ENCODE measurements at regions not wholly inside any gene's neighbourhood (a gene's known extent, or its start where the extent isn't known, plus 50 kb on each side); places are given as distances from the start of the nearest gene placed in this dataset.

- H3K27me3 ChIP-seq (ENCODE audit: control insufficient read depth, extremely low read depth, insufficient read depth, low read length), result no peaks in the 10 kb centered on the region
- dilution Hi-C loops (cut with MboI; ENCODE audit: extremely low pct_ligation_motif_present, low sequenced_read_pairs), result no loop called here
- no peak overlapping the region for H2AFZ ChIP-seq (ENCODE audit: control insufficient read depth, low read length)
- no peaks in the 10 kb centered on the region for H3K36me3 ChIP-seq (ENCODE audit: control insufficient read depth in 2 of 2, extremely low read depth in 1 of 2, insufficient read depth in 2 of 2, low read length in 2 of 2)
- H3K4me1 ChIP-seq (ENCODE audit: control insufficient read depth, extremely low read depth, insufficient read depth, low read length), result no peaks in the 10 kb centered on the region
- H3K9me3 ChIP-seq (ENCODE audit: control insufficient read depth, low read depth, low read length), result no peaks in the 10 kb centered on the region
- no peak overlapping the region for H3K27ac ChIP-seq (ENCODE audit: control insufficient read depth, insufficient read depth, low read length)
- H3K79me2 ChIP-seq (ENCODE audit: control insufficient read depth, insufficient read depth, low read length), result no peaks in the 10 kb centered on the region
- H4K20me1 ChIP-seq (ENCODE audit: control insufficient read depth, extremely low read depth, insufficient read depth, low read length), result no peaks in the 10 kb centered on the region
- no peak overlapping the region for H3K4me2 ChIP-seq (ENCODE audit: control insufficient read depth, extremely low read depth, insufficient read depth, low read depth, low read length)
- H3K9me1 ChIP-seq (ENCODE audit: control insufficient read depth, extremely low read depth, insufficient read depth, low read length), result no peaks in the 10 kb centered on the region
- DNase-seq (ENCODE audit: low read depth, low spot score) (no peak), FAIRE-seq (no peak)
- H3K9ac ChIP-seq (ENCODE audit: control insufficient read depth, extremely low read depth, insufficient read depth, low read length), result no peak overlapping the region
- TF ChIP-seq CTCF (optimal IDR thresholded peaks at IDR 0.05 in 1 of 3, IDR thresholded peaks at IDR 0.05 in 1 of 3, conservative IDR thresholded peaks at IDR 0.05 in 1 of 3; ENCODE audit: extremely low read depth in 1 of 3, insufficient read depth in 2 of 3, low read length in 3 of 3), result no peak
- no peak for TF ChIP-seq EZH2 (IDR thresholded peaks at IDR 0.05; ENCODE audit: low read length)
- no peak overlapping the region for H3K4me3 ChIP-seq (ENCODE audit: control insufficient read depth in 2 of 3, extremely low read depth in 1 of 3, insufficient read depth in 2 of 3, low read depth in 1 of 3, low read length in 3 of 3)
These were observed 102.9 kb upstream of the WDR72 start for GRCh38 chr15:53862386-53862785.

- DNase-seq (ENCODE audit: low read depth, low spot score), result no peak
- FAIRE-seq, result no peak
- no peak overlapping the region for H3K4me3 ChIP-seq (ENCODE audit: control insufficient read depth in 2 of 3, extremely low read depth in 1 of 3, insufficient read depth in 2 of 3, low read depth in 1 of 3, low read length in 3 of 3)
- dilution Hi-C loops (cut with MboI; ENCODE audit: extremely low pct_ligation_motif_present, low sequenced_read_pairs), result no loop called here
- H3K9me1 ChIP-seq (ENCODE audit: control insufficient read depth, extremely low read depth, insufficient read depth, low read length), result no peaks in the 10 kb centered on the region
- no peaks in the 10 kb centered on the region for H3K27me3 ChIP-seq (ENCODE audit: control insufficient read depth, extremely low read depth, insufficient read depth, low read length)
- no peaks in the 10 kb centered on the region for H3K79me2 ChIP-seq (ENCODE audit: control insufficient read depth, insufficient read depth, low read length)
- H3K36me3 ChIP-seq (ENCODE audit: control insufficient read depth in 2 of 2, extremely low read depth in 1 of 2, insufficient read depth in 2 of 2, low read length in 2 of 2), result no peaks in the 10 kb centered on the region
- TF ChIP-seq EZH2 (IDR thresholded peaks at IDR 0.05; ENCODE audit: low read length) (no peak), CTCF (optimal IDR thresholded peaks at IDR 0.05 in 1 of 3, IDR thresholded peaks at IDR 0.05 in 1 of 3, conservative IDR thresholded peaks at IDR 0.05 in 1 of 3; ENCODE audit: extremely low read depth in 1 of 3, insufficient read depth in 2 of 3, low read length in 3 of 3) (no peak)
- H3K4me1 ChIP-seq (ENCODE audit: control insufficient read depth, extremely low read depth, insufficient read depth, low read length), result no peaks in the 10 kb centered on the region
- no peaks in the 10 kb centered on the region for H4K20me1 ChIP-seq (ENCODE audit: control insufficient read depth, extremely low read depth, insufficient read depth, low read length)
- no peak overlapping the region for H3K9ac ChIP-seq (ENCODE audit: control insufficient read depth, extremely low read depth, insufficient read depth, low read length)
- H2AFZ ChIP-seq (ENCODE audit: control insufficient read depth, low read length), result no peak overlapping the region
- no peak overlapping the region for H3K27ac ChIP-seq (ENCODE audit: control insufficient read depth, insufficient read depth, low read length)
- no peak overlapping the region for H3K4me2 ChIP-seq (ENCODE audit: control insufficient read depth, extremely low read depth, insufficient read depth, low read depth, low read length)
- no peaks in the 10 kb centered on the region for H3K9me3 ChIP-seq (ENCODE audit: control insufficient read depth, low read depth, low read length)
These were observed 102.3 kb upstream of the WDR72 start for GRCh38 chr15:53861792-53862191.
